ENCODE measurements at regions not wholly inside any gene's neighbourhood (a gene's known extent, or its start where the extent isn't known, plus 50 kb on each side); places are given as distances from the start of the nearest gene placed in this dataset.
"Not testable (repeated sequence)": the region's sequence is repeated elsewhere in the genome, so short reads cannot be mapped to it uniquely, and the experiment has no call there.

DNA sequence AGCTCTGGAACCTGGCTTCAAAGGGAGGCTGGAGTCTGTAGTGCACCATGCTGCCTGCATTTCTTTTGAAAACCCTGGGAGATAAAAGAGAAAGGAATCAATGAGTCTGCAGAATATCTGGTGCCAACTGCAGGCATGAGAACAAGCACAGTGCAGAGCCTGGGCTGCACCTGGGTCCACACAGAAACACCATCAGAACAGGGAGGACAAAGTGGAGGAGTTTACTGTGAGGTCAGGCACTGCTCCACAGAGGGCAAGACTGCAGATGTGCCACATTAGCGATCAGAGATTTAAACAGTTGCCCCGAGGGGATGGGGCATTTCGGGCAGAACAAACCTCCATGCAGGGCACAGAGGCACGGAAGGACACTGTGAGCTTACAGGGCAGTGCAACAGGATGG lies 74.7 kb downstream of the TBC1D26 start:
- TF ChIP-seq POLR2AphosphoS5 (IDR thresholded peaks at IDR 0.05): not testable (repeated sequence)
- TF ChIP-seq, protein P1, sequence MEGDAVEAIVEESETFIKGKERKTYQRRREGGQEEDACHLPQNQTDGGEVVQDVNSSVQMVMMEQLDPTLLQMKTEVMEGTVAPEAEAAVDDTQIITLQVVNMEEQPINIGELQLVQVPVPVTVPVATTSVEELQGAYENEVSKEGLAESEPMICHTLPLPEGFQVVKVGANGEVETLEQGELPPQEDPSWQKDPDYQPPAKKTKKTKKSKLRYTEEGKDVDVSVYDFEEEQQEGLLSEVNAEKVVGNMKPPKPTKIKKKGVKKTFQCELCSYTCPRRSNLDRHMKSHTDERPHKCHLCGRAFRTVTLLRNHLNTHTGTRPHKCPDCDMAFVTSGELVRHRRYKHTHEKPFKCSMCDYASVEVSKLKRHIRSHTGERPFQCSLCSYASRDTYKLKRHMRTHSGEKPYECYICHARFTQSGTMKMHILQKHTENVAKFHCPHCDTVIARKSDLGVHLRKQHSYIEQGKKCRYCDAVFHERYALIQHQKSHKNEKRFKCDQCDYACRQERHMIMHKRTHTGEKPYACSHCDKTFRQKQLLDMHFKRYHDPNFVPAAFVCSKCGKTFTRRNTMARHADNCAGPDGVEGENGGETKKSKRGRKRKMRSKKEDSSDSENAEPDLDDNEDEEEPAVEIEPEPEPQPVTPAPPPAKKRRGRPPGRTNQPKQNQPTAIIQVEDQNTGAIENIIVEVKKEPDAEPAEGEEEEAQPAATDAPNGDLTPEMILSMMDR (IDR thresholded peaks at IDR 0.05): not testable (repeated sequence)

All from prostate gland (tissue), 2 donors.